Tibial nerve (tissue), 4 donors: ENCODE measurements at regions not wholly inside any gene's neighbourhood (a gene's known extent, or its start where the extent isn't known, plus 50 kb on each side); places are given as distances from the start of the nearest gene placed in this dataset.
"Not testable (repeated sequence)": the region's sequence is repeated elsewhere in the genome, so short reads cannot be mapped to it uniquely, and the experiment has no call there.

Source experiments
- DNase-seq, 2 donors: peaks; one replicate each; pipeline ENCODE4 v3.0.0-alpha.2; 2019; ENCODE audit warnings: low spot score in 2 of 2
- H3K27ac ChIP-seq, 4 donors: fragments of 200-600 bp; sonication (generic) in 3 of 4; one replicate each; pipeline ENCODE4 v1.5.1; 2017 to 2019; ENCODE audit warnings: mild to moderate bottlenecking in 1 of 4
- H3K27me3 ChIP-seq, 2 donors: fragments of 200-600 bp; sonication (generic) in 1 of 2; one replicate each; pipeline versions ENCODE4 v1.5.1 to v1.6.0; 2017 to 2019
- H3K36me3 ChIP-seq, 3 donors: fragments of 200-600 bp; sonication (generic); one replicate each; pipeline ENCODE4 v1.5.1; 2018 to 2019
- H3K4me1 ChIP-seq, 4 donors: fragments of 200-600 bp; sonication (generic) in 3 of 4; one replicate each; pipeline ENCODE4 v1.5.1; 2017 to 2019
- H3K4me3 ChIP-seq, 4 donors: fragments of 200-600 bp; sonication (generic) in 3 of 4; one replicate each; pipeline ENCODE4 v1.5.1; 2017 to 2019; ENCODE audit warnings: mild to moderate bottlenecking in 1 of 4, moderate library complexity in 1 of 4
- H3K9me3 ChIP-seq, 4 donors: fragments of 200-600 bp; sonication (generic) in 3 of 4; one replicate each; pipeline ENCODE4 v1.5.1; 2017 to 2019
- EP300 ChIP-seq, 2 donors: sonication (generic); formaldehyde crosslinking; IDR thresholded peaks; one replicate each; pipeline ENCODE4 v1.6.1; 2017; ENCODE audit warnings: antibody characterized with exemption in 2 of 2, mild to moderate bottlenecking in 1 of 2
- POLR2A ChIP-seq, 2 donors: fragments of 450-650 bp; IDR thresholded peaks; one replicate each; pipeline ENCODE4 v1.6.1; 2017; ENCODE audit warnings: antibody characterized with exemption in 2 of 2, mild to moderate bottlenecking in 2 of 2, moderate library complexity in 2 of 2
- WGBS, 2 donors: methylation state at CpG; one replicate each; pipeline ENCODE4 v1.1.5; 2018; 5-methylcytosine and 5-hydroxymethylcytosine counted together
- TF ChIP-seq, protein P1 (sequence below), 5 experiments: fragments of 200-600 bp in 3 of 5; fragments of 450-650 bp in 2 of 5; sonication (generic) in 3 of 5; IDR thresholded peaks; one replicate each; pipeline ENCODE4 v1.5.1; 2016 to 2019; ENCODE audit warnings: antibody characterized with exemption in 5 of 5, mild to moderate bottlenecking in 3 of 5, moderate library complexity in 2 of 5

GRCh38 chrX:444305-444704 lies 57.6 kb upstream of the PPP2R3B start:
- Histone ChIP-seq H3K4me3 (no peak overlapping the region), H3K27me3 (no peaks in the 10 kb centered on the region), H3K36me3 (no peaks in the 10 kb centered on the region), H3K4me1 (peaks cover 0 to 3% (median 0%) of the 10 kb centered on the region in 4 donors), H3K9me3 (peaks cover 0 to 10% (median 0%) of the 10 kb centered on the region in 4 donors), H3K27ac (no peak overlapping the region)
- TF ChIP-seq POLR2A (IDR thresholded peaks at IDR 0.05), result no peak
- TF ChIP-seq EP300 (IDR thresholded peaks at IDR 0.05), result no peak
- TF ChIP-seq, protein P1, sequence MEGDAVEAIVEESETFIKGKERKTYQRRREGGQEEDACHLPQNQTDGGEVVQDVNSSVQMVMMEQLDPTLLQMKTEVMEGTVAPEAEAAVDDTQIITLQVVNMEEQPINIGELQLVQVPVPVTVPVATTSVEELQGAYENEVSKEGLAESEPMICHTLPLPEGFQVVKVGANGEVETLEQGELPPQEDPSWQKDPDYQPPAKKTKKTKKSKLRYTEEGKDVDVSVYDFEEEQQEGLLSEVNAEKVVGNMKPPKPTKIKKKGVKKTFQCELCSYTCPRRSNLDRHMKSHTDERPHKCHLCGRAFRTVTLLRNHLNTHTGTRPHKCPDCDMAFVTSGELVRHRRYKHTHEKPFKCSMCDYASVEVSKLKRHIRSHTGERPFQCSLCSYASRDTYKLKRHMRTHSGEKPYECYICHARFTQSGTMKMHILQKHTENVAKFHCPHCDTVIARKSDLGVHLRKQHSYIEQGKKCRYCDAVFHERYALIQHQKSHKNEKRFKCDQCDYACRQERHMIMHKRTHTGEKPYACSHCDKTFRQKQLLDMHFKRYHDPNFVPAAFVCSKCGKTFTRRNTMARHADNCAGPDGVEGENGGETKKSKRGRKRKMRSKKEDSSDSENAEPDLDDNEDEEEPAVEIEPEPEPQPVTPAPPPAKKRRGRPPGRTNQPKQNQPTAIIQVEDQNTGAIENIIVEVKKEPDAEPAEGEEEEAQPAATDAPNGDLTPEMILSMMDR (IDR thresholded peaks at IDR 0.05), result no peak
- DNase-seq, result no peak
- 88 to 90% methylated on average over 5 of the region's 5 CpGs for WGBS, 2 donors

DNA sequence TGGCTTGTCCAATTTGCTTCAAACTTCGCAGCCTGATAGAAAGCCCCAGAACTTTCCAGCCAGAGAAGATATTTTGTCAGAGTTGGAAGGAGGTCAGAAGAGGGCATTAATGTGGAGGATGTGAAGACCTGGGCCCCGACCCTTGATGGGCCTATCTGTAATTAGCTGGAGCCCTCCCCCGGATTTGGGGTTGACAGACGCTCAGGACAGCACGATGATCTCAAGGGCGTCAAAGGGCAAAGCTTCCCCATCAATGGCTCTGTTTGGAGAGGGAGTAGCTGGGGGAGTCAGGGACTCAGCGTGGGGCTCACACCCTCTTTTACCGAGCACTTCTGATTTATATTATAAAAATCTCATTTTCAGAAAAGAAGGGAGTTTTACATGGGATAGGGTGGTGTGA lies 59.0 kb upstream of the PPP2R3B start:
- Histone ChIP-seq H3K27me3 (no peaks in the 10 kb centered on the region), H3K27ac (no peak overlapping the region), H3K4me3 (no peak overlapping the region), H3K4me1 (peaks cover 0 to 3% (median 0%) of the 10 kb centered on the region in 4 donors), H3K9me3 (peaks cover 0 to 10% (median 0%) of the 10 kb centered on the region in 4 donors), H3K36me3 (no peaks in the 10 kb centered on the region)
- DNase-seq, result no peak
- 39 to 43% methylated on average over 8 of the region's 8 CpGs for WGBS, 2 donors
- TF ChIP-seq POLR2A (IDR thresholded peaks at IDR 0.05) (no peak), EP300 (IDR thresholded peaks at IDR 0.05) (no peak)
- TF ChIP-seq, protein P1 (IDR thresholded peaks at IDR 0.05), result no peak

DNA sequence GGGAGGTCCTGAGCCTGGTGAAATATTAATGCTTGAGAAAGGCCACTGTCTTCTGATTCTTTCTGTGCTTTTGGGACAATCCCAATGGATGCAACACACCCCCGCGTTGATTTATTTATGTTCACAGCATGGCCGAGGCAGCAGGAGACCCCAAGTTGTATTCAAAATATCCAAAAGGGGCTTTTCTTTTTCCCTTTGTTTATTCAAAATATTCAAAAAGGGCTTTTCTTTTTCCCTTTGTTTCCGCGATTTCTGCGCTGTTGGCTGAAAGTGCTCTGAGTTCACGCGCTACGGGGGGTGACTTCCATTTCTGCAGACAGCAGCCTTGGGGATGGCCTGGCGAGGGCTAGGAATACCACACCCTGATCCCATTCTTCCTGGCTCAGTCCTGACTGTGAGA lies 59.5 kb upstream of the PPP2R3B start:
- no peaks in the 10 kb centered on the region for H3K27me3 ChIP-seq
- peaks cover 0 to 10% (median 0%) of the 10 kb centered on the region in 4 donors for H3K9me3 ChIP-seq
- WGBS, 2 donors, result 9 to 11% methylated on average over 10 of the region's 10 CpGs
- H3K4me3 ChIP-seq, result no peak overlapping the region
- no peak for TF ChIP-seq EP300 (IDR thresholded peaks at IDR 0.05)
- TF ChIP-seq, protein P1 (IDR thresholded peaks at IDR 0.05), result no peak
- TF ChIP-seq POLR2A (IDR thresholded peaks at IDR 0.05), result no peak
- DNase-seq, result no peak
- no peak overlapping the region for H3K27ac ChIP-seq
- no peaks in the 10 kb centered on the region for H3K36me3 ChIP-seq
- H3K4me1 ChIP-seq, result peaks cover 0 to 3% (median 0%) of the 10 kb centered on the region in 4 donors

- H3K27me3 ChIP-seq, result no peaks in the 10 kb centered on the region
- H3K36me3 ChIP-seq, result no peaks in the 10 kb centered on the region
- H3K4me1 ChIP-seq, result peaks cover 0 to 3% (median 0%) of the 10 kb centered on the region in 4 donors
- H3K9me3 ChIP-seq, result peaks cover 0 to 3% (median 0%) of the 10 kb centered on the region in 4 donors
- TF ChIP-seq EP300 (IDR thresholded peaks at IDR 0.05) (no peak), POLR2A (IDR thresholded peaks at IDR 0.05) (no peak)
- TF ChIP-seq, protein P1 (IDR thresholded peaks at IDR 0.05), result no peak
- no peak overlapping the region for H3K27ac ChIP-seq
- 71 to 87% methylated on average over 5 of the region's 5 CpGs for WGBS, 2 donors
- DNase-seq, result no peak
- H3K4me3 ChIP-seq, result no peak overlapping the region
Measured at GRCh38 chrX:447052-447451, 60.3 kb upstream of the PPP2R3B start.

DNA sequence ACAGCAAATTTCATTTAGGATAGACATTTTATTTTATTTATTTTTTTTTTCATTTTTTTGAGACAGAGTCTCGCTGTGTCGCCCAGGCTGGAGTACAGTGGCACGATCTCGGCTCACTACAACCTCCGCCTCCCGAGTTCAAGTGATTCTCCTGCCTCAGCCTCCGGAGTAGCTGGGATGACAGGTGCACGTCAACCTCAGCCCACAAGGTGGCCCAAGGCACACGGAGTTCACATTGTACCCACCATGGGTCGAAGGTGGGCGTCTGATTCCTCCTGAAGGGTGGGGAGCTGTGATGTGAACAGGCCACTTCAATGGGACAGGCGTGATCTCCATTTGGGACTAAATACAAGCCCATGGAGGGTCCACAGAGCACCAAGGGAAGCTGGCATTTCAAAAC lies 65.0 kb upstream of the PPP2R3B start:
- H3K9me3 ChIP-seq, DNase-seq, H3K27me3 ChIP-seq, H3K4me1 ChIP-seq, H3K36me3 ChIP-seq, H3K4me3 ChIP-seq, H3K27ac ChIP-seq: not testable (repeated sequence)
- 60 to 63% methylated on average over 12 of the region's 12 CpGs for WGBS, 2 donors

- DNase-seq, result no peak
- H3K4me3 ChIP-seq, result no peak overlapping the region
- H3K9me3 ChIP-seq, result peaks cover 0 to 6% (median 0%) of the 10 kb centered on the region in 4 donors
- no peaks in the 10 kb centered on the region for H3K27me3 ChIP-seq
- H3K36me3 ChIP-seq, result no peaks in the 10 kb centered on the region
- H3K4me1 ChIP-seq, result no peaks in the 10 kb centered on the region
- no peak overlapping the region for H3K27ac ChIP-seq
- no peak for TF ChIP-seq POLR2A (IDR thresholded peaks at IDR 0.05)
- TF ChIP-seq, protein P1 (IDR thresholded peaks at IDR 0.05), result no peak
- TF ChIP-seq EP300 (IDR thresholded peaks at IDR 0.05), result no peak
Measured at GRCh38 chrX:452598-452997, 65.9 kb upstream of the PPP2R3B start.

- 83 to 96% methylated on average over 7 of the region's 7 CpGs for WGBS, 2 donors
- not testable (repeated sequence) for H3K9me3 ChIP-seq, H3K4me3 ChIP-seq, H3K27me3 ChIP-seq, H3K36me3 ChIP-seq, H3K4me1 ChIP-seq, H3K27ac ChIP-seq, DNase-seq
Measured at GRCh38 chrX:454514-454913, 67.8 kb upstream of the PPP2R3B start.
